Activated CD8-positive, alpha-beta T cell treated with anti-CD3 and anti-CD28 coated beads for 36 hours (primary cell): ENCODE measurements at regions not wholly inside any gene's neighbourhood (a gene's known extent, or its start where the extent isn't known, plus 50 kb on each side); places are given as distances from the start of the nearest gene placed in this dataset.

Source experiments
- ATAC-seq: fragments of 200-7000 bp; cut with Tn5 transposase; one replicate; pipeline ENCODE4 v1.10.0; 2021; ENCODE audit warnings: mild to moderate bottlenecking, moderate library complexity
- CTCF ChIA-PET: fragments of 350-600 bp; sonication (Branson Sonifier 250); formaldehyde crosslinking; loops from one replicate; lab custom pipeline; 2021; ENCODE audit warnings: antibody characterized with exemption; lab: Charles Lee
- POLR2A ChIA-PET: fragments of 350-600 bp; sonication (Branson Sonifier 250); formaldehyde crosslinking; loops from one replicate; lab custom pipeline; 2021; ENCODE audit warnings: antibody characterized with exemption; lab: Charles Lee
- DNase-seq: peaks from one replicate; pipeline ENCODE4 v3.0.0-alpha.2; 2020
- H3K27ac Mint-ChIP-seq: one replicate; pipeline ENCODE4 v1.8.0; 2021; ENCODE audit warnings: mild to moderate bottlenecking, mixed read lengths
- H3K27me3 Mint-ChIP-seq: one replicate; pipeline ENCODE4 v1.8.0; 2021; ENCODE audit warnings: mixed read lengths
- H3K36me3 Mint-ChIP-seq: one replicate; pipeline ENCODE4 v1.8.0; 2021; ENCODE audit warnings: low read depth, mixed read lengths
- H3K4me1 Mint-ChIP-seq: one replicate; pipeline ENCODE4 v1.8.0; 2021; ENCODE audit warnings: low read depth, mixed read lengths
- H3K4me3 Mint-ChIP-seq: one replicate; pipeline ENCODE4 v1.8.0; 2021; ENCODE audit warnings: mild to moderate bottlenecking, moderate library complexity, mixed read lengths
- H3K9me3 Mint-ChIP-seq: one replicate; pipeline ENCODE4 v1.8.0; 2021; ENCODE audit warnings: mixed read lengths
- CTCF ChIP-seq: fragments of 200-600 bp; IDR thresholded peaks from one replicate; pipeline ENCODE4 v1.8.0; 2022; ENCODE audit warnings: antibody characterized with exemption, mild to moderate bottlenecking
- intact Hi-C: fragments of 100-400 bp; cut with micrococcal nuclease; formaldehyde crosslinking; loops from one replicate; pipeline ENCODE4 v1.10.0; 2022

- Mint-ChIP-seq H3K9me3 (peaks cover 3% of the 10 kb centered on the region), H3K36me3 (no peaks in the 10 kb centered on the region), H3K4me3 (no peak overlapping the region), H3K27me3 (no peaks in the 10 kb centered on the region), H3K27ac (no peak overlapping the region), H3K4me1 (no peaks in the 10 kb centered on the region)
- intact Hi-C loops: no loop called here
- CTCF ChIA-PET: no interaction called here
- POLR2A ChIA-PET: no interaction called here
- TF ChIP-seq CTCF: no peak
- DNase-seq (no peak), ATAC-seq (no peak)
Observed at GRCh38 chr4:159757499-159757898, 654.6 kb downstream of the RAPGEF2 start.

- POLR2A ChIA-PET: no interaction called here
- TF ChIP-seq CTCF: no peak
- H3K27ac Mint-ChIP-seq: no peak overlapping the region
- CTCF ChIA-PET: no interaction called here
- H3K4me1 Mint-ChIP-seq: no peaks in the 10 kb centered on the region
- intact Hi-C loops: no loop called here
- no peaks in the 10 kb centered on the region for H3K36me3 Mint-ChIP-seq
- no peaks in the 10 kb centered on the region for H3K27me3 Mint-ChIP-seq
- no peak overlapping the region for H3K4me3 Mint-ChIP-seq
- DNase-seq (no peak), ATAC-seq (no peak)
- H3K9me3 Mint-ChIP-seq: peaks cover 3% of the 10 kb centered on the region
Observed at GRCh38 chr4:159758061-159758460, 655.2 kb downstream of the RAPGEF2 start.

- TF ChIP-seq CTCF: no peak
- no peaks in the 10 kb centered on the region for H3K4me1 Mint-ChIP-seq
- H3K9me3 Mint-ChIP-seq: no peaks in the 10 kb centered on the region
- DNase-seq (no peak), ATAC-seq (no peak)
- H3K36me3 Mint-ChIP-seq: no peaks in the 10 kb centered on the region
- H3K4me3 Mint-ChIP-seq: no peak overlapping the region
- no peaks in the 10 kb centered on the region for H3K27me3 Mint-ChIP-seq
- CTCF ChIA-PET: no interaction called here
- POLR2A ChIA-PET: interaction anchor here (0.6 kb wide), 1 partner anchor 1435 kb away, joined by 4 read pairs; no protein-coding TSS in a partner anchor
- H3K27ac Mint-ChIP-seq: no peak overlapping the region
- intact Hi-C loops: no loop called here
Observed at GRCh38 chr4:159762672-159763071, 659.8 kb downstream of the RAPGEF2 start.

- ATAC-seq (no peak), DNase-seq (peak; percentile 6)
- POLR2A ChIA-PET: no interaction called here
- Mint-ChIP-seq H3K4me1 (no peaks in the 10 kb centered on the region), H3K27ac (no peak overlapping the region), H3K27me3 (no peaks in the 10 kb centered on the region), H3K36me3 (no peaks in the 10 kb centered on the region), H3K9me3 (peaks cover 3% of the 10 kb centered on the region), H3K4me3 (no peak overlapping the region)
- peak; percentile 35 for TF ChIP-seq CTCF
- CTCF ChIA-PET: interaction anchor here (0.7 to 1.0 kb wide), 5 partner anchors 11 to 518 kb away, joined by 3 read pairs; no protein-coding TSS in a partner anchor
- intact Hi-C loops: no loop called here
Observed at GRCh38 chr4:159764343-159764952, 661.6 kb downstream of the RAPGEF2 start.

GRCh38 chr4:159765382-159765781 is 662.5 kb downstream of the RAPGEF2 start:
- TF ChIP-seq CTCF: no peak
- Mint-ChIP-seq H3K36me3 (no peaks in the 10 kb centered on the region), H3K4me3 (no peak overlapping the region), H3K4me1 (no peaks in the 10 kb centered on the region), H3K27ac (no peak overlapping the region), H3K27me3 (no peaks in the 10 kb centered on the region), H3K9me3 (peaks cover 3% of the 10 kb centered on the region)
- POLR2A ChIA-PET: no interaction called here
- no peak for ATAC-seq
- DNase-seq: no peak
- intact Hi-C loops: no loop called here
- CTCF ChIA-PET: interaction anchor here (1.0 kb wide), 2 partner anchors 17 to 29 kb away, joined by 3 read pairs; no protein-coding TSS in a partner anchor
